ENCODE measurements at regions not wholly inside any gene's neighbourhood (a gene's known extent, or its start where the extent isn't known, plus 50 kb on each side); places are given as distances from the start of the nearest gene placed in this dataset.

DNA sequence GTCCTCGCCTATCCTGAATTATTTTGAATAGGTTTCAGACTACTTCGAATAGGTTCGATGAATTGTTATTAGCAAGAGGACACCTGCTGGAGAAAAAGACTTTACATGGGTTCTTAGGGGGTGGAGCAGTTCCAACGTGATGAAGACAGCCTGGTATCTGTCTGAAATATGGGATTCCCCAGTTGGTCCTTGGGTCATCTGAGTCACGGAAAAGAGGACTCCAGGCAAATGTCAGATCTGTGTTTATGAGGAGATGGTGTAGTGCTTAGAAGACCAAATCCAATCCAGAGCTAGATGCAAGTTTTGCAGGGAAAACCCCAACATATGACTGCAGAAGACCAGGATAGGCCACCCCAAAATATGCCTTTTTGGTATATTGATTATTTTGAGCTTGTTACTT, 98.9 kb upstream of the IGSF10 start:
- H3K27me3 ChIP-seq (ENCODE audit: insufficient read depth, low read length): no peaks in the 10 kb centered on the region

DNA sequence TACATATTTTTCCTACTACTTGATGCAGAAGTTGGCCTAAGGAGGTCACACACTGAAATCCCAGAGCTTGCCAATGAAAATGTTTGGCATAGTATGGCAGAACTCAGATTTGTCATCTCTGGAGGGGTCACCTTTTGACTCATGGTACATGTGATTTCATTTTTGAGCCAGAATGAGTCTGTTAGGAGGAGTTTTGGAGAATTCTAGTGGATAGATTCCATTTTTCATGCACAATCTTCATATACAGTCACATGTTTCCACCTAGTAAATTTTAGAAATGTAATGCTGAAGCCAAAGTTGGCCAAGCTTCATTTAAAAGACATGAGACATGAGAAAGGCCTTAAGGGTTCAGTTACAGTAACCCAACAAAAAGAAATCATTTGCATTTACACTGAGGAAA, 97.8 kb upstream of the IGSF10 start:
- DNase-seq (ENCODE audit: insufficient read length, low spot score, missing footprints): no peak
- Histone ChIP-seq H3K9me3 (ENCODE audit: low read depth, low read length) (no peaks in the 10 kb centered on the region), H3K4me1 (ENCODE audit: insufficient read depth, low read length) (peaks cover 5% of the 10 kb centered on the region), H3K27ac (ENCODE audit: low read depth, low read length) (no peak overlapping the region), H3K4me3 (ENCODE audit: insufficient read depth, low read length) (no peak overlapping the region), H3K27me3 (ENCODE audit: insufficient read depth, low read length) (no peaks in the 10 kb centered on the region), H4K20me1 (ENCODE audit: insufficient read depth, low read length) (no peaks in the 10 kb centered on the region), H2AFZ (ENCODE audit: low read length) (no peak overlapping the region), H3K4me2 (ENCODE audit: insufficient read depth, low read length) (no peak overlapping the region), H3K36me3 (ENCODE audit: insufficient read depth, low read length) (no peaks in the 10 kb centered on the region), H3K79me2 (ENCODE audit: insufficient read depth, low read length) (no peaks in the 10 kb centered on the region)
- no peak for TF ChIP-seq CTCF (IDR thresholded peaks at IDR 0.05; ENCODE audit: extremely low read depth, low read depth, low read length)

More for the DNA sequence above, 98.9 kb upstream of the IGSF10 start:
- no peak overlapping the region for H3K27ac ChIP-seq (ENCODE audit: low read depth, low read length)
- no peaks in the 10 kb centered on the region for H3K79me2 ChIP-seq (ENCODE audit: insufficient read depth, low read length)
- H2AFZ ChIP-seq (ENCODE audit: low read length): no peak overlapping the region
- DNase-seq (ENCODE audit: insufficient read length, low spot score, missing footprints): no peak
- no peaks in the 10 kb centered on the region for H3K9me3 ChIP-seq (ENCODE audit: low read depth, low read length)
- H3K36me3 ChIP-seq (ENCODE audit: insufficient read depth, low read length): no peaks in the 10 kb centered on the region
- H3K4me1 ChIP-seq (ENCODE audit: insufficient read depth, low read length): peaks cover 5% of the 10 kb centered on the region
- H4K20me1 ChIP-seq (ENCODE audit: insufficient read depth, low read length): no peaks in the 10 kb centered on the region
- H3K4me2 ChIP-seq (ENCODE audit: insufficient read depth, low read length): no peak overlapping the region
- no peak overlapping the region for H3K4me3 ChIP-seq (ENCODE audit: insufficient read depth, low read length)
- no peak for TF ChIP-seq CTCF (IDR thresholded peaks at IDR 0.05; ENCODE audit: extremely low read depth, low read depth, low read length)

DNA sequence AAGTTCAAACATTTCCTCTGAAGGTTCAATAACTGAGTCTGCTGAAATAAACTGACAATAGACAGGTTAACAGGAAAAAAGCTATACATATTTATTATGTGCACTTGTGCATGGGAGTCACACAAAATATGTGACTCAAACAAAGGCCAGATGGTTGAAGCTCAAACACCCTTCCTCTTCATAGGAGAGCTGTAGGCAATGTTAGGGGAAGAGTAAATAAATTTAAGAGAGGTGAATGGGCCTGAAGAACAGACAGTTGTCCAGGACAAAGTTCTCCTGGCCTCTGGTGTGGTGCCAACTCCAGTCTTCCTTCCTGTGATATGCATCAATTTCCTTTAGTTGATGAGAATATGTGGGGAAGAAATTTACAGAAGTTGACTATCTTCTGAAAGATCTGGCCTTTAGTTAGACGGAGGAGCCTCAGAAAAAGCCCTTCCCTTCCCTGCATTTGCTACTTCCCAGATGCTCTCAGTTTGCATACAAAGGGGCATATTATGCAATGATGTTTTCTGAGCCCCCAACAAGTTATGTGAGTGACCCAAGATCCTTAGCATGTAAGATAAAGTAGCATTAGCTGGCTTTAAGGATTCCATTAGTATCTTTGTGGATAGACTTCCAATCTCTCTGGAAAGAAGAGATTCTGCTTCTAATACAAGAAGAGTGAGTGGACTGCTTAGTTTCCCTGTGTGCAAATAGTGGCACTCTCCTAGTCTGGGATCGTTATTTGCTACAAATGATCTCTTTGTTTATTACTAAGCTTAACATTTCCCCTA, 96.4 kb upstream of the IGSF10 start:
- Histone ChIP-seq H3K36me3 (ENCODE audit: insufficient read depth, low read length) (no peaks in the 10 kb centered on the region), H3K27me3 (ENCODE audit: insufficient read depth, low read length) (no peaks in the 10 kb centered on the region), H3K4me2 (ENCODE audit: insufficient read depth, low read length) (no peak overlapping the region), H3K4me3 (ENCODE audit: insufficient read depth, low read length) (no peak overlapping the region), H3K27ac (ENCODE audit: low read depth, low read length) (no peak overlapping the region), H2AFZ (ENCODE audit: low read length) (no peak overlapping the region), H3K79me2 (ENCODE audit: insufficient read depth, low read length) (no peaks in the 10 kb centered on the region), H4K20me1 (ENCODE audit: insufficient read depth, low read length) (no peaks in the 10 kb centered on the region), H3K9me3 (ENCODE audit: low read depth, low read length) (no peaks in the 10 kb centered on the region), H3K4me1 (ENCODE audit: insufficient read depth, low read length) (peaks cover 5% of the 10 kb centered on the region)
- no peak for DNase-seq (ENCODE audit: insufficient read length, low spot score, missing footprints)
- no peak for TF ChIP-seq CTCF (IDR thresholded peaks at IDR 0.05; ENCODE audit: extremely low read depth, low read depth, low read length)

DNA sequence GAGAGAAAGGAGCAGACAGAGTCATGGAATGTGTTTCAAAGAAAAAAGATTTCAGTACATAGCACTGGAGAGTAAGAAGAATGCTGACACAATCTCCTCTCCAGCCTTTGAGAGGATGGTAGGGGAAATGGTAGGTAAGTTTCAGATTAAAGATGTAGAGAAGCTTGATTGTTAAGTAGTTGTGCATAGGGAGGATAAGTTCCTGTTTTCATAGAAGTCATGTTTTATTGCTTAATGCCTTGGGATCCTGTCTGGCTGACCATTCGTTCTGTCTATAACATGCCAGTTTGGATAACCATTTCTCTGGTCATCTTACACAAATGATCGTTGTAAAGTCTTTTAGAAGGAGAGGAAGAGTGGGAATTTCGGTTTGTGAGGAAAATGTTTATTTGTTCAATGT, 95.7 kb upstream of the IGSF10 start:
- H3K27ac ChIP-seq (ENCODE audit: low read depth, low read length): no peak overlapping the region
- H4K20me1 ChIP-seq (ENCODE audit: insufficient read depth, low read length): no peaks in the 10 kb centered on the region
- H3K9me3 ChIP-seq (ENCODE audit: low read depth, low read length): no peaks in the 10 kb centered on the region
- TF ChIP-seq CTCF (IDR thresholded peaks at IDR 0.05; ENCODE audit: extremely low read depth, low read depth, low read length): no peak
- no peak overlapping the region for H3K4me3 ChIP-seq (ENCODE audit: insufficient read depth, low read length)
- H3K4me1 ChIP-seq (ENCODE audit: insufficient read depth, low read length): peaks cover 5% of the 10 kb centered on the region
- H3K36me3 ChIP-seq (ENCODE audit: insufficient read depth, low read length): no peaks in the 10 kb centered on the region
- no peak overlapping the region for H3K4me2 ChIP-seq (ENCODE audit: insufficient read depth, low read length)
- no peak overlapping the region for H2AFZ ChIP-seq (ENCODE audit: low read length)
- H3K27me3 ChIP-seq (ENCODE audit: insufficient read depth, low read length): no peaks in the 10 kb centered on the region
- DNase-seq (ENCODE audit: insufficient read length, low spot score, missing footprints): no peak
- no peaks in the 10 kb centered on the region for H3K79me2 ChIP-seq (ENCODE audit: insufficient read depth, low read length)

All from osteoblast (primary cell).